ENCODE measurements at regions not wholly inside any gene's neighbourhood (a gene's known extent, or its start where the extent isn't known, plus 50 kb on each side); places are given as distances from the start of the nearest gene placed in this dataset.

GRCh38 chr3:177811835-177812234, 614.6 kb upstream of the TBL1XR1 start:
- no peaks in the 10 kb centered on the region for H3K79me2 ChIP-seq (ENCODE audit: control insufficient read depth, insufficient read depth, low read length)
- no peak overlapping the region for H3K4me2 ChIP-seq (replicated peaks; ENCODE audit: low read depth, low read length, poor library complexity, severe bottlenecking)
- ChIA-PET POLR2A (no interaction called here), CTCF (interaction anchor here (0.6 kb wide), 1 partner anchor 259 kb away, joined by 3 read pairs; no protein-coding TSS in a partner anchor)
- H3K27me3 ChIP-seq (replicated peaks in 1 of 4; ENCODE audit: control extremely low read depth in 1 of 4, control insufficient read depth in 3 of 4, insufficient read depth in 4 of 4, low read length in 3 of 4): no peaks in the 10 kb centered on the region
- no peak overlapping the region for H3K9ac ChIP-seq (ENCODE audit: low read length)
- no peak overlapping the region for H3K27ac ChIP-seq (ENCODE audit: low read length in 2 of 2)
- TF ChIP-seq CTCF (IDR thresholded peaks at IDR 0.05) (no peak), EZH2 (IDR thresholded peaks at IDR 0.05; ENCODE audit: borderline replicate concordance, insufficient read depth, low read depth, low read length, poor library complexity, severe bottlenecking) (no peak)
- no peak overlapping the region for H2AFZ ChIP-seq (ENCODE audit: insufficient read depth, low read depth, low read length, poor library complexity, severe bottlenecking)
- no peaks in the 10 kb centered on the region for H4K20me1 ChIP-seq (ENCODE audit: control insufficient read depth, insufficient read depth, low read length, poor library complexity, severe bottlenecking)
- no peaks in the 10 kb centered on the region for H3K36me3 ChIP-seq (replicated peaks in 1 of 2; ENCODE audit: control extremely low read depth in 1 of 2, control insufficient read depth in 1 of 2, extremely low read depth in 1 of 2, insufficient read depth in 2 of 2, low read length in 1 of 2)
- WGBS (ENCODE audit: insufficient coverage): no CpG with 5 or more reads among the region's 1 CpG
- Mint-ChIP-seq H3K27ac (no peak overlapping the region), H3K4me3 (no peak overlapping the region), H3K9me3 (ENCODE audit: insufficient read depth) (peaks cover 3% of the 10 kb centered on the region), H3K4me1 (peaks cover 9% of the 10 kb centered on the region), H3K27me3 (no peaks in the 10 kb centered on the region)
- DNase-seq (no peak), ATAC-seq (ENCODE audit: low read depth) (no peak)
- intact Hi-C loops (cut with micrococcal nuclease): no loop called here
- H3K4me1 ChIP-seq (ENCODE audit: control insufficient read depth in 2 of 2, insufficient read depth in 2 of 2, low read length in 2 of 2): peaks cover 4 to 13% of the 10 kb centered on the region in 2 donors
- H3K4me3 ChIP-seq (ENCODE audit: control extremely low read depth in 1 of 5, extremely low read depth in 1 of 5, insufficient read depth in 1 of 5, low read depth in 2 of 5, low read length in 4 of 5): no peak overlapping the region
- no peaks in the 10 kb centered on the region for H3K9me3 ChIP-seq (ENCODE audit: control extremely low read depth in 1 of 3, control insufficient read depth in 2 of 3, insufficient read depth in 1 of 3, low read length in 2 of 3)

DNA sequence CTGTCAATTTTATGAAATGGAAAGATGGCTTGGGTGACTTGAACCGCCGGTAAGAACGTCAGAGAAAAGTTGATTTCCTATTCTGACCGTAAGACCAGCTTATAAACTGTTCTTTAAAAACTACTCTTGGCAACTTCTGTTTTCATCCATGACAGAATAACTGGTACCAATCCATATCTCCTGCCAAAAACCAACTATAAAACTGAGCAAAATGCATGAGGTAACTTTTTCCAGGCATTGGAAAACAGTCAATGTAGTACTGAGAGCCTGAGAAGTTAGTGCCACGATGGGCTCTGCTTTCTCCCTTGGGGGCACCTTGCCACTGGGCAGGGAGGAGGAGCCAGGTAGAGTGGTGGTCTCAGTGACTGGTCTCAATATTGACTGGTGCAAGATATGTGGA, 615.2 kb upstream of the TBL1XR1 start:
- CTCF ChIA-PET: no interaction called here
- Mint-ChIP-seq H3K27me3 (no peaks in the 10 kb centered on the region), H3K4me1 (peaks cover 9% of the 10 kb centered on the region), H3K4me3 (no peak overlapping the region), H3K27ac (no peak overlapping the region), H3K9me3 (ENCODE audit: insufficient read depth) (peaks cover 3% of the 10 kb centered on the region)
- H4K20me1 ChIP-seq (ENCODE audit: control insufficient read depth, insufficient read depth, low read length, poor library complexity, severe bottlenecking): no peaks in the 10 kb centered on the region
- H3K4me2 ChIP-seq (replicated peaks; ENCODE audit: low read depth, low read length, poor library complexity, severe bottlenecking): no peak overlapping the region
- H3K9ac ChIP-seq (ENCODE audit: low read length): no peak overlapping the region
- ATAC-seq (ENCODE audit: low read depth): no peak
- H3K27ac ChIP-seq (ENCODE audit: low read length in 2 of 2): no peak overlapping the region
- WGBS (ENCODE audit: insufficient coverage): 95% methylated on average over 5 of the region's 5 CpGs
- H3K36me3 ChIP-seq (replicated peaks in 1 of 2; ENCODE audit: control extremely low read depth in 1 of 2, control insufficient read depth in 1 of 2, extremely low read depth in 1 of 2, insufficient read depth in 2 of 2, low read length in 1 of 2): no peaks in the 10 kb centered on the region
- POLR2A ChIA-PET: no interaction called here
- peaks cover 4 to 13% of the 10 kb centered on the region in 2 donors for H3K4me1 ChIP-seq (ENCODE audit: control insufficient read depth in 2 of 2, insufficient read depth in 2 of 2, low read length in 2 of 2)
- no peak for TF ChIP-seq CTCF (IDR thresholded peaks at IDR 0.05)
- TF ChIP-seq EZH2 (IDR thresholded peaks at IDR 0.05; ENCODE audit: borderline replicate concordance, insufficient read depth, low read depth, low read length, poor library complexity, severe bottlenecking): no peak
- H3K9me3 ChIP-seq (ENCODE audit: control extremely low read depth in 1 of 3, control insufficient read depth in 2 of 3, insufficient read depth in 1 of 3, low read length in 2 of 3): no peaks in the 10 kb centered on the region
- intact Hi-C loops (cut with micrococcal nuclease): no loop called here
- H3K79me2 ChIP-seq (ENCODE audit: control insufficient read depth, insufficient read depth, low read length): no peaks in the 10 kb centered on the region
- H3K27me3 ChIP-seq (replicated peaks in 1 of 4; ENCODE audit: control extremely low read depth in 1 of 4, control insufficient read depth in 3 of 4, insufficient read depth in 4 of 4, low read length in 3 of 4): no peaks in the 10 kb centered on the region
- H2AFZ ChIP-seq (ENCODE audit: insufficient read depth, low read depth, low read length, poor library complexity, severe bottlenecking): no peak overlapping the region
- no peak overlapping the region for H3K4me3 ChIP-seq (ENCODE audit: control extremely low read depth in 1 of 5, extremely low read depth in 1 of 5, insufficient read depth in 1 of 5, low read depth in 2 of 5, low read length in 4 of 5)
- no peak for DNase-seq
